GM12878 (cell line): ENCODE measurements at regions not wholly inside any gene's neighbourhood (a gene's known extent, or its start where the extent isn't known, plus 50 kb on each side); places are given as distances from the start of the nearest gene placed in this dataset.

Experiments used
- ATAC-seq: fragments of 200-7000 bp; cut with Tn5 transposase; 3 replicates; pipeline ENCODE4 v1.9.1; 2020; ENCODE audit warnings: mild to moderate bottlenecking, moderate library complexity
- BruUV-seq: library from RNA; stranded (reverse); fragments of 400-500 nt; replicated peaks from 2 replicates; lab custom pipeline; 2021; lab: Mats Ljungman, UMichigan
- CTCF ChIA-PET: fragments of 300-600 bp; sonication (Branson Sonifier 250); formaldehyde crosslinking; extraction: SDS; loops from one replicate; lab custom pipeline; 2021; ENCODE audit warnings: inconsistent platforms; lab: Yijun Ruan, JAX
- POLR2A ChIA-PET: fragments of 350-600 bp; formaldehyde crosslinking; extraction: SDS; loops from one replicate; lab custom pipeline; 2021; ENCODE audit warnings: inconsistent platforms; lab: Charles Lee
- RAD21 ChIA-PET: fragments of 300-600 bp; sonication (Branson Sonifier 250); formaldehyde crosslinking; loops from one replicate; lab custom pipeline; 2023; ENCODE audit warnings: antibody characterized with exemption; ENCODE audit not compliant: unreplicated experiment; lab: Charles Lee
- SMC1A ChIA-PET: fragments of 300-600 bp; sonication (Branson Sonifier 250); formaldehyde crosslinking; loops from one replicate; lab custom pipeline; 2023; ENCODE audit not compliant: unreplicated experiment, uncharacterized antibody; lab: Charles Lee
- DNase-seq: peaks from one replicate; pipeline ENCODE4 v3.0.0-alpha.2; 2011; ENCODE audit warnings: low read depth, low spot score
- FAIRE-seq: peaks from 3 replicates; lab custom pipeline; 2011; peaks lifted over from hg19 to GRCh38; lab: Jason Lieb, UNC
- H2AFZ ChIP-seq: 2 replicates; pipeline ENCODE4 v1.6.0; 2011; ENCODE audit warnings: low read depth, low read length, control low read depth; ENCODE audit not compliant: control insufficient read depth
- H3K27ac ChIP-seq: 2 replicates; pipeline ENCODE4 v1.5.1; 2011; ENCODE audit warnings: control low read depth; ENCODE audit not compliant: control insufficient read depth, insufficient read depth
- H3K27me3 ChIP-seq, 2 experiments: replicated peaks in 1 of 2; 2 replicates each; pipeline versions ENCODE4 v1.6.0 to v1.6.1; 2011; ENCODE audit warnings: low read length in 1 of 2; ENCODE audit not compliant: control insufficient read depth in 2 of 2, insufficient read depth in 2 of 2
- H3K36me3 ChIP-seq, 2 experiments: 2 replicates each; pipeline ENCODE4 v1.5.1; 2011; ENCODE audit warnings: low read length in 1 of 2; ENCODE audit not compliant: control insufficient read depth in 2 of 2, insufficient read depth in 2 of 2
- H3K4me1 ChIP-seq: 2 replicates; pipeline ENCODE4 v1.6.1; 2011; ENCODE audit warnings: mild to moderate bottlenecking, low read length, moderate library complexity, mixed read lengths; ENCODE audit not compliant: control insufficient read depth, insufficient read depth
- H3K4me2 ChIP-seq: 2 replicates; pipeline ENCODE4 v1.6.0; 2011; ENCODE audit warnings: control low read depth; ENCODE audit not compliant: control insufficient read depth, insufficient read depth
- H3K4me3 ChIP-seq: fragments of 200-600 bp; sonication (generic); 2 replicates; pipeline ENCODE4 v1.5.1; 2016
- H3K79me2 ChIP-seq: 2 replicates; pipeline ENCODE4 v1.6.0; 2011; ENCODE audit warnings: low read length; ENCODE audit not compliant: control insufficient read depth, insufficient read depth
- H3K9ac ChIP-seq: 2 replicates; pipeline ENCODE4 v1.8.0; 2011; ENCODE audit warnings: low read length, control low read depth, mixed read lengths; ENCODE audit not compliant: control insufficient read depth, insufficient read depth
- H3K9me3 ChIP-seq: replicated peaks from 3 replicates; pipeline ENCODE4 v1.5.1; 2011; ENCODE audit warnings: mild to moderate bottlenecking, low read length; ENCODE audit not compliant: control insufficient read depth, insufficient read depth
- H4K20me1 ChIP-seq: 2 replicates; pipeline ENCODE4 v1.6.0; 2011; ENCODE audit not compliant: control insufficient read depth, insufficient read depth
- JUND ChIP-seq: IDR thresholded peaks from 2 replicates; pipeline ENCODE4 v1.6.1; 2012; ENCODE audit warnings: low read depth, mild to moderate bottlenecking, low read length, improper control_type of control experiment, moderate library complexity
- KDM1A ChIP-seq: fragments of 200-600 bp; sonication (generic); IDR thresholded peaks from 2 replicates; pipeline ENCODE4 v1.6.1; 2016; ENCODE audit warnings: borderline replicate concordance
- MXI1 ChIP-seq: fragments of 150-350 bp; IDR thresholded peaks from 2 replicates; pipeline ENCODE4 v1.6.1; 2011; ENCODE audit warnings: low read depth, mild to moderate bottlenecking, inconsistent platforms, low read length, improper control_type of control experiment
- PML ChIP-seq: IDR thresholded peaks from 2 replicates; pipeline ENCODE4 v1.6.1; 2012; ENCODE audit warnings: low read length, inconsistent platforms
- RUNX3 ChIP-seq: IDR thresholded peaks from 2 replicates; pipeline ENCODE4 v1.6.1; 2012; ENCODE audit warnings: low read length, inconsistent platforms
- SREBF2 ChIP-seq: IDR thresholded peaks from 2 replicates; pipeline ENCODE4 v1.6.1; 2012; ENCODE audit warnings: mild to moderate bottlenecking, low read length
- ZBTB33 ChIP-seq: fragments of 450-650 bp; IDR thresholded peaks from 2 replicates; pipeline ENCODE4 v1.6.1; 2017; ENCODE audit warnings: mild to moderate bottlenecking
- ZNF622 ChIP-seq: fragments of 450-650 bp; IDR thresholded peaks from 2 replicates; pipeline ENCODE4 v1.6.1; 2017; ENCODE audit warnings: mild to moderate bottlenecking, inconsistent platforms
- WGBS: methylation state at CpG from one replicate; pipeline ENCODE4 v1.1.6; 2016; ENCODE audit warnings: low lambda C conversion rate; ENCODE audit not compliant: insufficient replicate concordance, insufficient coverage; ENCODE audit errors: missing lambda C conversion rate; 5-methylcytosine and 5-hydroxymethylcytosine counted together
- in situ Hi-C: fragments of 300-500 bp; cut with MboI; formaldehyde crosslinking; loops from 9 replicates; pipeline ENCODE4 v1.14.3; 2018; ENCODE audit warnings: mixed read lengths
- intact Hi-C: fragments of 100-400 bp; cut with micrococcal nuclease; formaldehyde crosslinking; loops from one replicate; pipeline ENCODE4 v1.14.2; 2022; ENCODE audit not compliant: unreplicated experiment
- TF ChIP-seq, protein P1 (sequence below): fragments of 150-350 bp; IDR thresholded peaks from 2 replicates; pipeline ENCODE4 v1.6.1; 2014; ENCODE audit warnings: mild to moderate bottlenecking, low read depth, low read length

DNA sequence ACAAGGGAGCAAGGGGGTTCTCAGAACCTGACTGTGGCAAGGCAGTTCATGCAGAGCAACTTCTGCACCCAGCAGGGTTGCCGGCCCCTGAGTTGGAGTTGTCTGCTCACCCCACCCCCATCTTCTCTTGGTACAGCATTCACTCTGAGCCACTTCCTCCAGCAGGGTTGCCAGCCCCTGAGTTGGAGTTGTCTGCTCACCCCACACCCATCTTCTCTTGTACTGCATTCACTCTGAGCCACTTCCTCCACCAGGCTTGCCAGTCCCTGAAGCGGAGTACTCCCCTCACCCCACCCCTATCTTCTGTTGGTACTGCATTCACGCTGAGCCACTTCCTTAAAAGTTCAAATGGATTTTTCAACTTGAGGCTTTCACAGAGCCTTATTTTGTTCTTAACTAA is 79.7 kb upstream of the SYNDIG1 start:
- Histone ChIP-seq H3K79me2 (no peaks in the 10 kb centered on the region), H3K4me3 (no peak overlapping the region), H2AFZ (no peak overlapping the region), H3K9me3 (no peaks in the 10 kb centered on the region), H3K4me2 (no peak overlapping the region), H3K4me1 (no peaks in the 10 kb centered on the region), H4K20me1 (no peaks in the 10 kb centered on the region), H3K36me3 (no peaks in the 10 kb centered on the region), H3K27ac (no peak overlapping the region), H3K9ac (no peak overlapping the region), H3K27me3 (no peaks in the 10 kb centered on the region)
- POLR2A ChIA-PET = no interaction called here
- SMC1A ChIA-PET = no interaction called here
- CTCF ChIA-PET = no interaction called here
- RAD21 ChIA-PET = no interaction called here
- in situ Hi-C loops = no loop called here
- 0% methylated on average over 3 of the region's 3 CpGs for WGBS
- TF ChIP-seq RUNX3 (no peak), PML (no peak), ZNF622 (no peak), ZBTB33 (no peak), MXI1 (no peak), JUND (no peak), KDM1A (no peak), SREBF2 (no peak)
- TF ChIP-seq, protein P1, sequence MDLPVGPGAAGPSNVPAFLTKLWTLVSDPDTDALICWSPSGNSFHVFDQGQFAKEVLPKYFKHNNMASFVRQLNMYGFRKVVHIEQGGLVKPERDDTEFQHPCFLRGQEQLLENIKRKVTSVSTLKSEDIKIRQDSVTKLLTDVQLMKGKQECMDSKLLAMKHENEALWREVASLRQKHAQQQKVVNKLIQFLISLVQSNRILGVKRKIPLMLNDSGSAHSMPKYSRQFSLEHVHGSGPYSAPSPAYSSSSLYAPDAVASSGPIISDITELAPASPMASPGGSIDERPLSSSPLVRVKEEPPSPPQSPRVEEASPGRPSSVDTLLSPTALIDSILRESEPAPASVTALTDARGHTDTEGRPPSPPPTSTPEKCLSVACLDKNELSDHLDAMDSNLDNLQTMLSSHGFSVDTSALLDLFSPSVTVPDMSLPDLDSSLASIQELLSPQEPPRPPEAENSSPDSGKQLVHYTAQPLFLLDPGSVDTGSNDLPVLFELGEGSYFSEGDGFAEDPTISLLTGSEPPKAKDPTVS = no peak
- no peak for DNase-seq
- intact Hi-C loops = no loop called here
- no TSS peak for BruUV-seq
- no peak for ATAC-seq
- no peak for FAIRE-seq
